ENCODE measurements at regions not wholly inside any gene's neighbourhood (a gene's known extent, or its start where the extent isn't known, plus 50 kb on each side); places are given as distances from the start of the nearest gene placed in this dataset.

- DNase-seq (ENCODE audit: low read depth in 3 of 3), result no peak
These were observed 485.8 kb downstream of the NTRK2 start for GRCh38 chr9:85155352-85155751.

- DNase-seq (ENCODE audit: low read depth in 3 of 3), result no peak
These were observed 482.2 kb downstream of the NTRK2 start for GRCh38 chr9:85151741-85152140.

- DNase-seq (ENCODE audit: low read depth in 3 of 3), result no peak
These were observed 481.6 kb downstream of the NTRK2 start for GRCh38 chr9:85151162-85151561.

- DNase-seq (ENCODE audit: low read depth in 3 of 3), result no peak
These were observed 477.6 kb downstream of the NTRK2 start for GRCh38 chr9:85147046-85147640.

- DNase-seq (ENCODE audit: low read depth in 3 of 3), result no peak
These were observed 473.4 kb downstream of the NTRK2 start for GRCh38 chr9:85142968-85143367.

- no peak for DNase-seq (ENCODE audit: low read depth in 3 of 3)
These were observed 473.0 kb downstream of the NTRK2 start for GRCh38 chr9:85142496-85142911.

GRCh38 chr9:85137696-85138095 lies 468.2 kb downstream of the NTRK2 start:
- DNase-seq (ENCODE audit: low read depth in 3 of 3), result no peak

GRCh38 chr9:85136987-85137386 lies 467.5 kb downstream of the NTRK2 start:
- DNase-seq (ENCODE audit: low read depth in 3 of 3), result no peak

- DNase-seq (ENCODE audit: low read depth in 3 of 3), result no peak
These were observed 467.0 kb downstream of the NTRK2 start for GRCh38 chr9:85136507-85136906.

- DNase-seq (ENCODE audit: low read depth in 3 of 3), result no peak
These were observed 461.2 kb downstream of the NTRK2 start for GRCh38 chr9:85130764-85131163.

GRCh38 chr9:85130260-85130659 lies 460.7 kb downstream of the NTRK2 start:
- no peak for DNase-seq (ENCODE audit: low read depth in 3 of 3)

GRCh38 chr9:85129514-85129913 lies 460.0 kb downstream of the NTRK2 start:
- no peak for DNase-seq (ENCODE audit: low read depth in 3 of 3)

- DNase-seq (ENCODE audit: low read depth in 3 of 3), result no peak
These were observed 449.6 kb downstream of the NTRK2 start for GRCh38 chr9:85118990-85119755.

- no peak for DNase-seq (ENCODE audit: low read depth in 3 of 3)
These were observed 448.3 kb downstream of the NTRK2 start for GRCh38 chr9:85117831-85118230.

- DNase-seq (ENCODE audit: low read depth in 3 of 3), result no peak
These were observed 445.9 kb downstream of the NTRK2 start for GRCh38 chr9:85115473-85115872.

- DNase-seq (ENCODE audit: low read depth in 3 of 3), result no peak
These were observed 445.3 kb downstream of the NTRK2 start for GRCh38 chr9:85114799-85115198.

GRCh38 chr9:85112933-85113418 lies 443.4 kb downstream of the NTRK2 start:
- no peak for DNase-seq (ENCODE audit: low read depth in 3 of 3)

GRCh38 chr9:85112391-85112790 lies 442.9 kb downstream of the NTRK2 start:
- no peak for DNase-seq (ENCODE audit: low read depth in 3 of 3)

- DNase-seq (ENCODE audit: low read depth in 3 of 3), result no peak
These were observed 439.2 kb downstream of the NTRK2 start for GRCh38 chr9:85108746-85109145.

GRCh38 chr9:85108229-85108628 lies 438.7 kb downstream of the NTRK2 start:
- DNase-seq (ENCODE audit: low read depth in 3 of 3), result no peak

GRCh38 chr9:85089188-85089969 lies 419.9 kb downstream of the NTRK2 start:
- no peak for DNase-seq (ENCODE audit: low read depth in 3 of 3)

GRCh38 chr9:85081963-85082362 lies 412.4 kb downstream of the NTRK2 start:
- no peak for DNase-seq (ENCODE audit: low read depth in 3 of 3)

GRCh38 chr9:85079349-85079748 lies 409.8 kb downstream of the NTRK2 start:
- no peak for DNase-seq (ENCODE audit: low read depth in 3 of 3)
